HEK293 (cell line): ENCODE measurements at regions not wholly inside any gene's neighbourhood (a gene's known extent, or its start where the extent isn't known, plus 50 kb on each side); places are given as distances from the start of the nearest gene placed in this dataset.

Experiments used
- CTCF ChIA-PET: fragments of 350-600 bp; formaldehyde crosslinking; extraction: SDS; loops from one replicate; lab custom pipeline; 2021; ENCODE audit warnings: antibody characterized with exemption; lab: Yijun Ruan, JAX
- POLR2A ChIA-PET: fragments of 300-600 bp; formaldehyde crosslinking; extraction: SDS; loops from one replicate; lab custom pipeline; 2020; ENCODE audit warnings: antibody characterized with exemption, inconsistent platforms; lab: Yijun Ruan, JAX
- H3K27ac ChIP-seq: fragments of 200-500 bp; sonication (Bioruptor generic); 2 replicates; pipeline ENCODE4 v1.5.1; 2014; ENCODE audit warnings: low read depth, low read length, control low read depth, inconsistent platforms; ENCODE audit errors: extremely low read depth
- H3K36me3 ChIP-seq, 2 experiments: fragments of 200-500 bp in 1 of 2; sonication (Bioruptor generic) in 1 of 2; 1 replicate in 1 of 2; 2 replicates in 1 of 2; pipeline ENCODE4 v1.5.1; 2014 to 2017; ENCODE audit warnings: inconsistent platforms in 2 of 2, low read length in 2 of 2; ENCODE audit not compliant: control insufficient read depth in 2 of 2, insufficient read depth in 1 of 2
- H3K4me1 ChIP-seq: fragments of 200-500 bp; sonication (Bioruptor generic); 2 replicates; pipeline ENCODE4 v1.5.1; 2014; ENCODE audit warnings: mild to moderate bottlenecking, low read length, inconsistent platforms; ENCODE audit not compliant: control insufficient read depth, insufficient read depth
- H3K4me3 ChIP-seq: 2 replicates; pipeline ENCODE4 v1.5.1; 2011; ENCODE audit warnings: low read depth, mild to moderate bottlenecking, control low read depth, low read length, moderate library complexity
- H3K9me3 ChIP-seq: fragments of 200-500 bp; sonication (Bioruptor generic); 2 replicates; pipeline ENCODE4 v1.5.1; 2014; ENCODE audit warnings: low read depth, low read length, inconsistent platforms; ENCODE audit not compliant: control insufficient read depth, insufficient read depth
- EGR2 ChIP-seq: fragments of 450-650 bp; formaldehyde crosslinking; IDR thresholded peaks from 2 replicates; pipeline ENCODE4 v1.5.1; 2016; ENCODE audit warnings: low read depth, missing biosample characterization, missing genetic modification characterization
- HOXD13 ChIP-seq: sonication (generic); formaldehyde crosslinking; IDR thresholded peaks from 2 replicates; pipeline ENCODE4 v1.8.0; 2022; ENCODE audit warnings: missing genetic modification reagents, borderline replicate concordance
- PRDM1 ChIP-seq: fragments of 450-650 bp; formaldehyde crosslinking; IDR thresholded peaks from 2 replicates; pipeline ENCODE4; 2016; ENCODE audit warnings: missing biosample characterization, missing genetic modification characterization
- REPIN1 ChIP-seq: fragments of 450-650 bp; formaldehyde crosslinking; IDR thresholded peaks from 2 replicates; pipeline ENCODE4 v1.5.1; 2017; ENCODE audit warnings: missing biosample characterization, missing genetic modification characterization, low read depth
- ZFP37 ChIP-seq: fragments of 450-650 bp; formaldehyde crosslinking; IDR thresholded peaks from 2 replicates; pipeline ENCODE4 v1.5.1; 2016; ENCODE audit warnings: missing biosample characterization, missing genetic modification characterization
- ZFP41 ChIP-seq: fragments of 450-650 bp; formaldehyde crosslinking; IDR thresholded peaks from 2 replicates; pipeline ENCODE4 v1.5.1; 2016; ENCODE audit warnings: missing biosample characterization, missing genetic modification characterization, borderline replicate concordance
- ZNF10 ChIP-seq: fragments of 450-650 bp; formaldehyde crosslinking; IDR thresholded peaks from 2 replicates; pipeline ENCODE4 v1.5.1; 2017; ENCODE audit warnings: missing biosample characterization, missing genetic modification characterization
- ZNF114 ChIP-seq: fragments of 450-650 bp; formaldehyde crosslinking; IDR thresholded peaks from 2 replicates; pipeline ENCODE4 v1.5.0; 2017; ENCODE audit warnings: missing biosample characterization, missing genetic modification characterization
- ZNF211 ChIP-seq: fragments of 450-650 bp; formaldehyde crosslinking; IDR thresholded peaks from 2 replicates; pipeline ENCODE4 v1.5.1; 2016; ENCODE audit warnings: low read depth, missing biosample characterization, missing genetic modification characterization
- ZNF514 ChIP-seq: fragments of 450-650 bp; formaldehyde crosslinking; IDR thresholded peaks from 2 replicates; pipeline ENCODE4 v1.5.1; 2016; ENCODE audit warnings: missing biosample characterization, missing genetic modification characterization
- ZNF585B ChIP-seq: fragments of 450-650 bp; formaldehyde crosslinking; IDR thresholded peaks from 2 replicates; pipeline ENCODE4 v1.5.1; 2016; ENCODE audit warnings: missing biosample characterization, missing genetic modification characterization
- ZNF629 ChIP-seq: fragments of 450-650 bp; formaldehyde crosslinking; IDR thresholded peaks from 2 replicates; pipeline ENCODE4 v1.5.1; 2017; ENCODE audit warnings: missing biosample characterization, missing genetic modification characterization
- ZNF660 ChIP-seq: fragments of 450-650 bp; IDR thresholded peaks from 2 replicates; pipeline ENCODE4 v1.5.1; 2018; ENCODE audit warnings: missing biosample characterization, mild to moderate bottlenecking, missing genetic modification characterization
- ZNF776 ChIP-seq: fragments of 450-650 bp; formaldehyde crosslinking; IDR thresholded peaks from 2 replicates; pipeline ENCODE4 v1.5.0; 2017; ENCODE audit warnings: missing biosample characterization, missing genetic modification characterization, borderline replicate concordance
- ZNF830 ChIP-seq: fragments of 450-650 bp; IDR thresholded peaks from 2 replicates; pipeline ENCODE4 v1.5.0; 2018; ENCODE audit warnings: missing biosample characterization, missing genetic modification characterization, low read depth, mild to moderate bottlenecking, moderate library complexity
- ZNF843 ChIP-seq: fragments of 450-650 bp; formaldehyde crosslinking; IDR thresholded peaks from 2 replicates; pipeline ENCODE4 v1.5.1; 2016; ENCODE audit warnings: missing biosample characterization, missing genetic modification characterization
- TF ChIP-seq, protein P1 (sequence below): fragments of 450-650 bp; formaldehyde crosslinking; IDR thresholded peaks from 2 replicates; pipeline ENCODE4; 2016; ENCODE audit warnings: missing biosample characterization, missing genetic modification characterization
- TF ChIP-seq, protein P2 (sequence below): fragments of 450-650 bp; formaldehyde crosslinking; IDR thresholded peaks from 2 replicates; pipeline ENCODE4 v1.5.1; 2017; ENCODE audit warnings: missing biosample characterization, missing genetic modification characterization
- TF ChIP-seq, protein P3 (sequence below): fragments of 450-650 bp; formaldehyde crosslinking; IDR thresholded peaks from 2 replicates; pipeline ENCODE4 v1.5.1; 2016; ENCODE audit warnings: missing biosample characterization, missing genetic modification characterization, borderline replicate concordance

DNA sequence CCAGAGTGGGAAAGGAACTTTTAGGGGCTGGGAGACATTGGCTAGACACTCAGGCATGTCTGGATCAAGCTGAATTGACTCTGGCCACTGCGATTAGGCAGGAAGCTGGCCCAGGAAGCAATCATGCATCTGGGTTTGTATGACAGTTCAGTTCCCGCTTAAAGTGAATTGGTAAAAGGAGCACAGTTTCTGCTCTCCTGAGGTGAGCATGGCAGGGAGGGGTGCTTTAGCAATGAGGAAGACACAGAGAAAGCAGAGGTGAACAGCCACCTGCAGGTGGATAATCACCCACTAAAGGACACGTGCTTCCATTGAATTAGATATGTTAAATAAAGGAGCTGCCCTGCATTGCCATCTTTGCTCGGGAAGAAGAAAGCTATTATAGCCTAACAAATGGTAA lies 248.1 kb upstream of the MAP3K1 start:
- TF ChIP-seq ZNF629 (tag by site-specific recombination) = no peak
- no peak for TF ChIP-seq ZNF776
- no peak for TF ChIP-seq ZNF830 (tag by site-specific recombination)
- no peak for TF ChIP-seq ZNF660 (tag by site-specific recombination)
- no peak for TF ChIP-seq ZNF585B
- TF ChIP-seq EGR2 (tag by site-specific recombination) = no peak
- TF ChIP-seq ZNF843 = no peak
- no peak for TF ChIP-seq ZFP37 (tag by site-specific recombination)
- no peak for TF ChIP-seq REPIN1 (tag by site-specific recombination)
- TF ChIP-seq, protein P1, sequence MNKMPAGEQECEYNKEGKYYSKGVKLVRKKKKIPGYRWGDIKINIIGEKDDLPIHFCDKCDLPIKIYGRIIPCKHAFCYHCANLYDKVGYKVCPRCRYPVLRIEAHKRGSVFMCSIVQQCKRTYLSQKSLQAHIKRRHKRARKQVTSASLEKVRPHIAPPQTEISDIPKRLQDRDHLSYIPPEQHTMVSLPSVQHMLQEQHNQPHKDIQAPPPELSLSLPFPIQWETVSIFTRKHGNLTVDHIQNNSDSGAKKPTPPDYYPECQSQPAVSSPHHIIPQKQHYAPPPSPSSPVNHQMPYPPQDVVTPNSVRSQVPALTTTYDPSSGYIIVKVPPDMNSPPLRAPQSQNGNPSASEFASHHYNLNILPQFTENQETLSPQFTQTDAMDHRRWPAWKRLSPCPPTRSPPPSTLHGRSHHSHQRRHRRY (tag by site-specific recombination) = no peak
- TF ChIP-seq HOXD13 (CRISPR knock-in tag) = no peak
- no peak for TF ChIP-seq ZNF114
- TF ChIP-seq, protein P2, sequence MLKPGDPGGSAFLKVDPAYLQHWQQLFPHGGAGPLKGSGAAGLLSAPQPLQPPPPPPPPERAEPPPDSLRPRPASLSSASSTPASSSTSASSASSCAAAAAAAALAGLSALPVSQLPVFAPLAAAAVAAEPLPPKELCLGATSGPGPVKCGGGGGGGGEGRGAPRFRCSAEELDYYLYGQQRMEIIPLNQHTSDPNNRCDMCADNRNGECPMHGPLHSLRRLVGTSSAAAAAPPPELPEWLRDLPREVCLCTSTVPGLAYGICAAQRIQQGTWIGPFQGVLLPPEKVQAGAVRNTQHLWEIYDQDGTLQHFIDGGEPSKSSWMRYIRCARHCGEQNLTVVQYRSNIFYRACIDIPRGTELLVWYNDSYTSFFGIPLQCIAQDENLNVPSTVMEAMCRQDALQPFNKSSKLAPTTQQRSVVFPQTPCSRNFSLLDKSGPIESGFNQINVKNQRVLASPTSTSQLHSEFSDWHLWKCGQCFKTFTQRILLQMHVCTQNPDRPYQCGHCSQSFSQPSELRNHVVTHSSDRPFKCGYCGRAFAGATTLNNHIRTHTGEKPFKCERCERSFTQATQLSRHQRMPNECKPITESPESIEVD (tag by site-specific recombination) = no peak
- no peak for TF ChIP-seq ZNF514 (tag by site-specific recombination)
- TF ChIP-seq ZNF211 = no peak
- TF ChIP-seq ZFP41 (tag by site-specific recombination) = no peak
- TF ChIP-seq PRDM1 (tag by site-specific recombination) = no peak
- TF ChIP-seq, protein P3, sequence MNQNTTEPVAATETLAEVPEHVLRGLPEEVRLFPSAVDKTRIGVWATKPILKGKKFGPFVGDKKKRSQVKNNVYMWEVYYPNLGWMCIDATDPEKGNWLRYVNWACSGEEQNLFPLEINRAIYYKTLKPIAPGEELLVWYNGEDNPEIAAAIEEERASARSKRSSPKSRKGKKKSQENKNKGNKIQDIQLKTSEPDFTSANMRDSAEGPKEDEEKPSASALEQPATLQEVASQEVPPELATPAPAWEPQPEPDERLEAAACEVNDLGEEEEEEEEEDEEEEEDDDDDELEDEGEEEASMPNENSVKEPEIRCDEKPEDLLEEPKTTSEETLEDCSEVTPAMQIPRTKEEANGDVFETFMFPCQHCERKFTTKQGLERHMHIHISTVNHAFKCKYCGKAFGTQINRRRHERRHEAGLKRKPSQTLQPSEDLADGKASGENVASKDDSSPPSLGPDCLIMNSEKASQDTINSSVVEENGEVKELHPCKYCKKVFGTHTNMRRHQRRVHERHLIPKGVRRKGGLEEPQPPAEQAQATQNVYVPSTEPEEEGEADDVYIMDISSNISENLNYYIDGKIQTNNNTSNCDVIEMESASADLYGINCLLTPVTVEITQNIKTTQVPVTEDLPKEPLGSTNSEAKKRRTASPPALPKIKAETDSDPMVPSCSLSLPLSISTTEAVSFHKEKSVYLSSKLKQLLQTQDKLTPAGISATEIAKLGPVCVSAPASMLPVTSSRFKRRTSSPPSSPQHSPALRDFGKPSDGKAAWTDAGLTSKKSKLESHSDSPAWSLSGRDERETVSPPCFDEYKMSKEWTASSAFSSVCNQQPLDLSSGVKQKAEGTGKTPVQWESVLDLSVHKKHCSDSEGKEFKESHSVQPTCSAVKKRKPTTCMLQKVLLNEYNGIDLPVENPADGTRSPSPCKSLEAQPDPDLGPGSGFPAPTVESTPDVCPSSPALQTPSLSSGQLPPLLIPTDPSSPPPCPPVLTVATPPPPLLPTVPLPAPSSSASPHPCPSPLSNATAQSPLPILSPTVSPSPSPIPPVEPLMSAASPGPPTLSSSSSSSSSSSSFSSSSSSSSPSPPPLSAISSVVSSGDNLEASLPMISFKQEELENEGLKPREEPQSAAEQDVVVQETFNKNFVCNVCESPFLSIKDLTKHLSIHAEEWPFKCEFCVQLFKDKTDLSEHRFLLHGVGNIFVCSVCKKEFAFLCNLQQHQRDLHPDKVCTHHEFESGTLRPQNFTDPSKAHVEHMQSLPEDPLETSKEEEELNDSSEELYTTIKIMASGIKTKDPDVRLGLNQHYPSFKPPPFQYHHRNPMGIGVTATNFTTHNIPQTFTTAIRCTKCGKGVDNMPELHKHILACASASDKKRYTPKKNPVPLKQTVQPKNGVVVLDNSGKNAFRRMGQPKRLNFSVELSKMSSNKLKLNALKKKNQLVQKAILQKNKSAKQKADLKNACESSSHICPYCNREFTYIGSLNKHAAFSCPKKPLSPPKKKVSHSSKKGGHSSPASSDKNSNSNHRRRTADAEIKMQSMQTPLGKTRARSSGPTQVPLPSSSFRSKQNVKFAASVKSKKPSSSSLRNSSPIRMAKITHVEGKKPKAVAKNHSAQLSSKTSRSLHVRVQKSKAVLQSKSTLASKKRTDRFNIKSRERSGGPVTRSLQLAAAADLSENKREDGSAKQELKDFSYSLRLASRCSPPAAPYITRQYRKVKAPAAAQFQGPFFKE (tag by site-specific recombination) = no peak
- TF ChIP-seq ZNF10 = no peak
- H3K9me3 ChIP-seq = no peaks in the 10 kb centered on the region
- ChIA-PET POLR2A (no interaction called here), CTCF (no interaction called here)
- no peak overlapping the region for H3K4me3 ChIP-seq
- H3K4me1 ChIP-seq = no peaks in the 10 kb centered on the region
- no peaks in the 10 kb centered on the region for H3K36me3 ChIP-seq
- H3K27ac ChIP-seq = no peak overlapping the region
